ENCODE measurements at regions not wholly inside any gene's neighbourhood (a gene's known extent, or its start where the extent isn't known, plus 50 kb on each side); places are given as distances from the start of the nearest gene placed in this dataset.

DNA sequence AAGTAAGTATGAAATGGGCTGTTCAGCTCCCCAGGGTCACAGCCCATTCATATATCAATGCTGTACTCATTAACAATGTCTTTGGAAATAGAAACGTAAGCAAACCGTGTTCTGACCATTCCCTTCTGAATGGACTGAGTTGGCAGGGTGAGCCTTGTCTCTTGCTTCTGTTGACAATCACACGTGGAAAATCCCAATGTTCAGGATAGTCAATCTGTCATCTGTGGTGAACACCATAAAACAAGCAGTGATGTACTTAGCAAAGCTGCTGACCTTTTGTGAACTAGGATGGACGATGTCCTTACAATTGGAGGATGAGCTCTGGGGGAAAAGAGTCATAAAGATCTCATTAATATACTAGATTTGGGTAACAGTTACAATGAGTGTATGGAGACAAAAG lies 109.6 kb upstream of the PAQR3 start:
- TF ChIP-seq, protein P1, sequence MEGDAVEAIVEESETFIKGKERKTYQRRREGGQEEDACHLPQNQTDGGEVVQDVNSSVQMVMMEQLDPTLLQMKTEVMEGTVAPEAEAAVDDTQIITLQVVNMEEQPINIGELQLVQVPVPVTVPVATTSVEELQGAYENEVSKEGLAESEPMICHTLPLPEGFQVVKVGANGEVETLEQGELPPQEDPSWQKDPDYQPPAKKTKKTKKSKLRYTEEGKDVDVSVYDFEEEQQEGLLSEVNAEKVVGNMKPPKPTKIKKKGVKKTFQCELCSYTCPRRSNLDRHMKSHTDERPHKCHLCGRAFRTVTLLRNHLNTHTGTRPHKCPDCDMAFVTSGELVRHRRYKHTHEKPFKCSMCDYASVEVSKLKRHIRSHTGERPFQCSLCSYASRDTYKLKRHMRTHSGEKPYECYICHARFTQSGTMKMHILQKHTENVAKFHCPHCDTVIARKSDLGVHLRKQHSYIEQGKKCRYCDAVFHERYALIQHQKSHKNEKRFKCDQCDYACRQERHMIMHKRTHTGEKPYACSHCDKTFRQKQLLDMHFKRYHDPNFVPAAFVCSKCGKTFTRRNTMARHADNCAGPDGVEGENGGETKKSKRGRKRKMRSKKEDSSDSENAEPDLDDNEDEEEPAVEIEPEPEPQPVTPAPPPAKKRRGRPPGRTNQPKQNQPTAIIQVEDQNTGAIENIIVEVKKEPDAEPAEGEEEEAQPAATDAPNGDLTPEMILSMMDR (IDR thresholded peaks at IDR 0.05), result no peak
- no peak for TF ChIP-seq FOSB (CRISPR knock-in tag; IDR thresholded peaks at IDR 0.05)
- TF ChIP-seq, protein P2, sequence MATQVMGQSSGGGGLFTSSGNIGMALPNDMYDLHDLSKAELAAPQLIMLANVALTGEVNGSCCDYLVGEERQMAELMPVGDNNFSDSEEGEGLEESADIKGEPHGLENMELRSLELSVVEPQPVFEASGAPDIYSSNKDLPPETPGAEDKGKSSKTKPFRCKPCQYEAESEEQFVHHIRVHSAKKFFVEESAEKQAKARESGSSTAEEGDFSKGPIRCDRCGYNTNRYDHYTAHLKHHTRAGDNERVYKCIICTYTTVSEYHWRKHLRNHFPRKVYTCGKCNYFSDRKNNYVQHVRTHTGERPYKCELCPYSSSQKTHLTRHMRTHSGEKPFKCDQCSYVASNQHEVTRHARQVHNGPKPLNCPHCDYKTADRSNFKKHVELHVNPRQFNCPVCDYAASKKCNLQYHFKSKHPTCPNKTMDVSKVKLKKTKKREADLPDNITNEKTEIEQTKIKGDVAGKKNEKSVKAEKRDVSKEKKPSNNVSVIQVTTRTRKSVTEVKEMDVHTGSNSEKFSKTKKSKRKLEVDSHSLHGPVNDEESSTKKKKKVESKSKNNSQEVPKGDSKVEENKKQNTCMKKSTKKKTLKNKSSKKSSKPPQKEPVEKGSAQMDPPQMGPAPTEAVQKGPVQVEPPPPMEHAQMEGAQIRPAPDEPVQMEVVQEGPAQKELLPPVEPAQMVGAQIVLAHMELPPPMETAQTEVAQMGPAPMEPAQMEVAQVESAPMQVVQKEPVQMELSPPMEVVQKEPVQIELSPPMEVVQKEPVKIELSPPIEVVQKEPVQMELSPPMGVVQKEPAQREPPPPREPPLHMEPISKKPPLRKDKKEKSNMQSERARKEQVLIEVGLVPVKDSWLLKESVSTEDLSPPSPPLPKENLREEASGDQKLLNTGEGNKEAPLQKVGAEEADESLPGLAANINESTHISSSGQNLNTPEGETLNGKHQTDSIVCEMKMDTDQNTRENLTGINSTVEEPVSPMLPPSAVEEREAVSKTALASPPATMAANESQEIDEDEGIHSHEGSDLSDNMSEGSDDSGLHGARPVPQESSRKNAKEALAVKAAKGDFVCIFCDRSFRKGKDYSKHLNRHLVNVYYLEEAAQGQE (IDR thresholded peaks at IDR 0.05), result no peak

Measured in A549 (cell line).